Naive B cell (primary cell): ENCODE measurements at regions not wholly inside any gene's neighbourhood (a gene's known extent, or its start where the extent isn't known, plus 50 kb on each side); places are given as distances from the start of the nearest gene placed in this dataset.

ENCODE experiments used
- ATAC-seq, 2 donors: fragments of 150-1000 bp; cut with Tn5 transposase; 2 replicates each; pipeline ENCODE4 v1.10.0; 2021; ENCODE audit warnings: low read depth in 2 of 2, mild to moderate bottlenecking in 2 of 2, moderate library complexity in 2 of 2
- DNase-seq: peaks from one replicate; pipeline ENCODE4 v3.0.0; 2022
- H3K27ac Mint-ChIP-seq, 6 donors: one replicate each; pipeline ENCODE4 v1.8.0; 2020 to 2022; ENCODE audit warnings: mild to moderate bottlenecking in 6 of 6, mixed read lengths in 6 of 6, moderate library complexity in 5 of 6, inconsistent platforms in 2 of 6
- H3K27me3 Mint-ChIP-seq, 3 donors: one replicate each; pipeline ENCODE4 v1.8.0; 2021 to 2022; ENCODE audit warnings: mixed read lengths in 3 of 3, mild to moderate bottlenecking in 1 of 3
- H3K36me3 Mint-ChIP-seq, 2 donors: one replicate each; pipeline ENCODE4 v1.8.0; 2020 to 2022; ENCODE audit warnings: mixed read lengths in 2 of 2, inconsistent platforms in 1 of 2, mild to moderate bottlenecking in 1 of 2
- H3K4me1 Mint-ChIP-seq, 3 donors: one replicate each; pipeline ENCODE4 v1.8.0; 2020 to 2022; ENCODE audit warnings: mixed read lengths in 3 of 3, inconsistent platforms in 1 of 3, mild to moderate bottlenecking in 1 of 3, moderate library complexity in 1 of 3
- H3K4me3 Mint-ChIP-seq, 8 donors: one replicate each; pipeline ENCODE4 v1.8.0; 2020 to 2022; ENCODE audit warnings: mild to moderate bottlenecking in 8 of 8, mixed read lengths in 8 of 8, moderate library complexity in 8 of 8, inconsistent platforms in 2 of 8
- H3K9me3 Mint-ChIP-seq, 7 donors: one replicate each; pipeline ENCODE4 v1.8.0; 2020 to 2022; ENCODE audit warnings: mixed read lengths in 7 of 7, mild to moderate bottlenecking in 5 of 7, inconsistent platforms in 2 of 7, moderate library complexity in 1 of 7

DNA sequence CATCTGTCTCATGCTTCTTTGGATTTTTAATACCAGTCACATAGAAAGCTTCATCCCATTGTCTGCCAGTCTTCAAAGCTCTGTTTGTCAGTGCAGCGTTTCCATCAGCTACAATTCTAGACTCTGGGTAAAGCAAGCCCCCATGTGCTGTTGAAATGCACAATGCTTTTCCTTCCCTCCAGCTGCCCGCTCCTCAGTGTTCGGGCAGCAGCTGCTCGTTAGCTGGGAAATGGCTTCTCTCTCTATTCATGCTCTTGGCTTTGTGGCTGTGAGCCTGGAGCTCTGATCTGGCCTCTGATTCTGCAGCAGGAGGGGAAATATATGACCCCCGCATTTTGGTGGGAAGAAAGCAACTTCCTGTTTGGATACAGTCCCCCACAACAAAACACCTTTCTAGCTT lies 213.0 kb upstream of the CDYL start:
- peaks cover 0 to 7% (median 6%) of the 10 kb centered on the region in 3 donors for H3K4me1 Mint-ChIP-seq
- H3K27me3 Mint-ChIP-seq, result peaks cover 12 to 34% (median 19%) of the 10 kb centered on the region in 3 donors
- no peak overlapping the region for H3K4me3 Mint-ChIP-seq
- H3K9me3 Mint-ChIP-seq, result peaks cover 0 to 7% (median 0%) of the 10 kb centered on the region in 7 donors
- ATAC-seq (no peak), DNase-seq (no peak)
- no peaks in the 10 kb centered on the region for H3K36me3 Mint-ChIP-seq
- H3K27ac Mint-ChIP-seq, result no peak overlapping the region

DNA sequence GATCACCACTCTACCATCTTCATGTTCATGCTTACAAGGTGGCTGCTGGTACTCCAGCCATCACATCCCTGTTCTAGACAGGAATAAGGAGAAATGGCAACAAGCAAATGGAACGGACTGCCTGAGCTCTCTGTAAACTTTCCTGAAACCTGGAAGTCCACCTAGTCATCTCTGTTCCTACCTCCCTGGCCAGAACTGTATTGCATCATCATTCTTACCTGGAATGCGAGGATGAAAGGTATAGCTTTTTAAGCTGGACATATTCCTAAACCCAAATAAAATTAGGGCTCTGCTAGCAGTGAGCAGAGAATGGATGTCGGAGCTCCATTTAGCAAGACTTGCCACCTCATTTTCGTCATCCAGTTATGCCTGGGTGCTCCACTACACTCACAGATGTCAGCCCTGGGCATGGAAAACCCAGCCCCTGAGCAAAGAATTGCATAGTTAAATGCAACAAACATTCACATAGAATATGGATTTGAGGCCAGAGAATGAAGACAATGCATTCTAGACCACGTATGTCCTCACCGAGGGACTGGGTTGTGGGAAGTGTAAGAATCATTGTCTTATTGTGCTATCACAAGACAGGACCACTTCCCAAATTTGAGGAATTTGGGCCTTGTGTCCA lies 214.3 kb upstream of the CDYL start:
- Mint-ChIP-seq H3K27ac (no peak overlapping the region), H3K4me1 (peaks cover 0 to 7% (median 6%) of the 10 kb centered on the region in 3 donors), H3K4me3 (no peak overlapping the region), H3K36me3 (no peaks in the 10 kb centered on the region), H3K9me3 (no peaks in the 10 kb centered on the region), H3K27me3 (peaks cover 12 to 32% (median 19%) of the 10 kb centered on the region in 3 donors)
- DNase-seq, result no peak
- ATAC-seq, result no peak

DNA sequence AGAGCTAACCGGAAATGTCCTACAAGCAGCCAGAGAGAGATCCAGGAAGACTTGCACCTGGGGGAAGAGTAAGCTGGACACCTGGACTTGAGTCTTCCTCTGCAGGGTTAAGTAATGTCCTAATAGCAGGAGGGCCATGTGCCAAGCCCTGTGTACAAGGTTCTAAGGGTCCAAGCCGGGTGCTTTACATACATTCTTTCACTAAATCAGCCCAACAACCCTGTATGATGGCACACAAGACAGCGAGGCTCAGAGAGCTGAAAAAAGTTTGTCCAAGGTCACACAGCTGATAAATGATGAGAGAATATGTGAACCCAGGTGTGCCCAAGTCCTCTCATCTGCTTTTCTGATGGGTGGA lies 215.1 kb upstream of the CDYL start:
- ATAC-seq, result no peak
- Mint-ChIP-seq H3K36me3 (no peaks in the 10 kb centered on the region), H3K9me3 (no peaks in the 10 kb centered on the region), H3K27ac (no peak overlapping the region), H3K27me3 (peaks cover 9 to 23% (median 12%) of the 10 kb centered on the region in 3 donors), H3K4me3 (no peak overlapping the region), H3K4me1 (peaks cover 0 to 7% (median 6%) of the 10 kb centered on the region in 3 donors)
- DNase-seq, result no peak

DNA sequence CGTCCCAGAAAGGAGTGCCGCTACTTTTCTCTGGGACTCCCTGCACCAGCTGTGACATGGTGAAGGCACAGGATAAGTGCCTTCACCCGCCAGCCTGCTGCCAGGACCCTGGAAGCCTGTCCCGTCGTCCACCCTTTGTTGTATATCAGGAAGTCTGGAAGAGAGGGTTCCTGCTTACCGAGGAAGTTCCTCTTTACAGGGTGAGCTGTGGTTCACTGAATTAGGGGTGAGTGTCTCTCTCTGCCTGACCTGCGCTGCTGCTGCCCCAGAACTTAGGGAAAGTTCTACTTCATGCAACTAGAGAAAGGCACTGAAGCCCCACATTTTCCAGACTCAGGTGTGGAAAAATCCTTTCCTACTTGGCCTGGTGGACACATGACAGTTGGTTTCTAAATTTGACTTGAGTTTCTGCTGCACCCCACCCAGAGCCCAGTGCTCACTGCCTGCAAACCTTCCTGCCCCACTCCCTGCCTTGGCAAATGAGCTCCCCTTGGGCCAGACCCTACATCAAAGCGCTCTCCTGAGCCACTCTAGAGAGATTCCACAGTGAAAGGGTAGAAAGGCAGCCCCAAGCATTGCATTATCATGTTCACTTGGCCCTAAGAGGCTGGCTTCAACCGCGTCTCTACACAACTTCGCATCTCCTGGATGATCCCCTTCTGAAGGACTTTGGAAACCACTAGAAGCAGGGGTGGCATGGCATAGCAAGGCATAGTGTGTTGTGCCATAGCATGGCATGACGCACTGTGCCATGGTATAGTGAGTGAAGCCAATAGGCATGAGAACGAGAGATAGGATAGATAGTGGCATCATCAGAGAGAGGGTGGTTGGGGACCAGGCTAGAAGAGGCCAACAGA lies 215.8 kb upstream of the CDYL start:
- ATAC-seq (peak in 1 of 2 donors; percentile 23), DNase-seq (no peak)
- Mint-ChIP-seq H3K36me3 (no peaks in the 10 kb centered on the region), H3K9me3 (no peaks in the 10 kb centered on the region), H3K4me1 (peaks cover 0 to 7% (median 6%) of the 10 kb centered on the region in 3 donors), H3K27ac (peak overlapping the region in 2 of 6 donors; percentile 13 to 61), H3K4me3 (peak overlapping the region in 5 of 8 donors; percentile 24 to 83 (median 46)), H3K27me3 (peaks cover 8 to 20% (median 10%) of the 10 kb centered on the region in 3 donors)

DNA sequence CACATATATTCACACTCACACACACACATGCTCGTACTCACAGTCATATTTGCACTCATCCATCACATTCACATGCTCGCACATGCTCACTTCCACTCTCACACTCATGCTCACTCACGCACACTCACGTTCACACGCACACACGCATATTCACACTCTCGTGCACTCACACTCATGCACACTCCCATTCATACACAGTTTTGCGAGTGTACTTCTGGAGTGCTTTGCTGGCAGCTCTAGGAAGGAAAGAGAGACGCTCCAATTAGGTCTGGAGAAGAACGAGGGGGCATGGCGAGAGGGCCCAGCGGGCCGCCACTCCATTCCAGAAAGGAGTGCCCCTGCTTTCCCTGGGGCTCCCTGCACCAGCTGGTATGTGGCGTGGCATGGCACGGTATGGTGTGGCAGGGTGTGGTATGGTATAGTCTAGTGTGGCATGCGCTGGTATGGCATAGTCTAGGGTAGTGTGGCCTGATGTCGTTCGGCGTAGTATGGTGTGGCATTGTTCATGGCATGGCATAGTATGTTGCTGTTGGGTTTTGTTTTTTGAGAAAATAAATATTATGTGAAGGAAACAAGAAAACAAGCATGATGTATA lies 216.8 kb upstream of the CDYL start:
- H3K4me1 Mint-ChIP-seq, result peaks cover 0 to 7% (median 6%) of the 10 kb centered on the region in 3 donors
- peaks cover 5 to 20% (median 8%) of the 10 kb centered on the region in 3 donors for H3K27me3 Mint-ChIP-seq
- no peak overlapping the region for H3K27ac Mint-ChIP-seq
- no peak for ATAC-seq
- no peak for DNase-seq
- no peaks in the 10 kb centered on the region for H3K9me3 Mint-ChIP-seq
- no peaks in the 10 kb centered on the region for H3K36me3 Mint-ChIP-seq
- peak overlapping the region in 1 of 8 donors; percentile 27 for H3K4me3 Mint-ChIP-seq

DNA sequence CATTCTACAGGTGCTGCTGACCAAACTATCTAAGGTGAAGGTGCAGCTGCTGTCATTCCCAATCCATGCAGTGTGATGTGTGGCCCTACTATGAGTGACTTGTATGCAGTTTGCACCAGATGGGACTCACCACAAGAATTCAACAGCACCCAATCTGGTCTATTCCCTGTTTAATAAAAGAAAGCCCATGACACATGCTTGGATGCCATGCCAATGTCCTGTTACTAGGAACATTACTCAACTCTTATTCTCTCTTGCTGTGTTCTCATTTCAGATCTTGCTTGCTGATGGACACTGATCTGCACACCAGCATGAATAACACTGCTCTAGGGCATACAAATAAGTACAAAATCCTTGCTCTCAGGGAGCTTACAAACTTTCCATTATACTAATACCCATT lies 221.6 kb upstream of the CDYL start:
- H3K27ac Mint-ChIP-seq, result no peak overlapping the region
- no peak for ATAC-seq
- H3K4me3 Mint-ChIP-seq, result no peak overlapping the region
- DNase-seq, result no peak
- H3K9me3 Mint-ChIP-seq, result peaks cover 0 to 5% (median 0%) of the 10 kb centered on the region in 7 donors
- no peaks in the 10 kb centered on the region for H3K4me1 Mint-ChIP-seq
- H3K36me3 Mint-ChIP-seq, result no peaks in the 10 kb centered on the region
- peaks cover 16 to 20% (median 19%) of the 10 kb centered on the region in 3 donors for H3K27me3 Mint-ChIP-seq

DNA sequence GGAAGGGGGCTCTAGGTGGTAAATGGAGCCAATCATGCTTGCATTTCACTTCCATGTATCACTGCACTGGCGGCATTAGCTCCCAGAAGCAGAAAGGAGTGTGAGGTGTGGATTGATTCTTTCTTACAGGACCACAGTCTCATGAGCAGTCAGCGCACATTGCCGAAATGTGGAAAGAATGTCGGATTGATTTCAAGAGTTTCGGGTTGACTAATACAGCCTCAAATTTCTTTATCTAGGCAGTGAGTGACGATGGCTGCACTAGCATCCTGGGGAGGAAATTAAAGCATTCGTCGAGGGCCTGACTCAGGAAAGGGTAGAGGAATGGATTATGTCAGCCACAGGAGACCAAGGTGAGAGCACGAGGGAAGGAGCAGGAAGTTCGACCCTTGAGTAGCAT lies 222.8 kb upstream of the CDYL start:
- Mint-ChIP-seq H3K4me3 (no peak overlapping the region), H3K27me3 (peaks cover 16 to 20% (median 19%) of the 10 kb centered on the region in 3 donors), H3K9me3 (peaks cover 0 to 7% (median 0%) of the 10 kb centered on the region in 7 donors), H3K4me1 (no peaks in the 10 kb centered on the region), H3K36me3 (no peaks in the 10 kb centered on the region), H3K27ac (no peak overlapping the region)
- ATAC-seq, result no peak
- no peak for DNase-seq

DNA sequence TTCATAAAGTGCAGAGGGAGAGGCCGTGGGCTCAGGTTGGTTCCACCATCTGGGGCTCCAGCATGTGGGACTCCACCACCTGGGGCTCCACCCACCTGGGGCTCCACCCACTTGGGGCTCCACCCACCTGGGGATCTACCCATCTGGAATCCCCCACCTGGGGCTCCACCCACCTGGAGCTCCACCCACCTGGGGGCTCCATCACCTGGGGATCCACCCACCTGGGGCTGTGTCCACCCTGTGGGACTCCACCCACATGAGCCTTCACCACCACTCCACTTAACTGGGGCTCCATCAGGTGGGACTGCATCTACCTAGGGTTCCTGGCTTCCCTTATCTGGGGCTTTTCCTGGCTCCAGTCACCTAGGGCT lies 226.0 kb upstream of the CDYL start:
- H3K27ac Mint-ChIP-seq, result no peak overlapping the region
- H3K27me3 Mint-ChIP-seq, result peaks cover 20 to 31% (median 29%) of the 10 kb centered on the region in 3 donors
- no peak overlapping the region for H3K4me3 Mint-ChIP-seq
- DNase-seq (no peak), ATAC-seq (peak; percentile 40 to 47)
- H3K9me3 Mint-ChIP-seq, result peaks cover 0 to 7% (median 0%) of the 10 kb centered on the region in 7 donors
- H3K4me1 Mint-ChIP-seq, result no peaks in the 10 kb centered on the region
- H3K36me3 Mint-ChIP-seq, result no peaks in the 10 kb centered on the region

DNA sequence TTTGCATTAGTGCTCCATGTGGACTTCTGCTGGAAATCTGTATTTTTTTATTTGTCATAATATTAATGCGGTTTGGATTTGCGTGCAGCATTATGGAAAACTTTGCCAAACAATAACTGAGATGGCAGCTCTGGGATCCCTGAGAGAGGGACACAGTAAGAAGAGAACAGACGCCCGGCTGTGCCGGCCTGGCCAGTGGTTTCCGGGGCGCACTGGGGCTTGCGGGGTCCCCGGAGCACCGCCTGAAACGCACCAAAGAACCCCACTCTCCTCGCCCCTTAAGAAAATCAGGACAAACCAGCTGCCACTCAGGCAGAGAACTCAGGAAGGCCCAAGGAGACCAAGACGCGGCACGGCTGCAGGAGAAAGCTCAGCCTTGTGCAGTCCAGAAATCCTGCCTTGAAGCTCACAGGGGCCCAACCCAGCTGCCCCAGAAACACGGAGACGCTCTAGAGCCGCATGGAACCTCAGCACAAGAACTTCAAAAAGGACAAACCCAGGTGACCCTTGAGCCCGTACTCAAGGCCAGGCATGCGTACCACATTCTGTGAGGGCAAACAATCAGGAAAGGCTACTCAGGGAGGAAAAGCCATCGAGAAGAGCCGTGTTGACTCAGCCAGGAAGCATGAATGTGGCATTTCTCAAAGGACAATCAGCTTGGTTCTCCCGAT lies 226.5 kb upstream of the CDYL start:
- Mint-ChIP-seq H3K36me3 (no peaks in the 10 kb centered on the region), H3K9me3 (peaks cover 0 to 7% (median 0%) of the 10 kb centered on the region in 7 donors), H3K27me3 (peaks cover 17 to 31% (median 29%) of the 10 kb centered on the region in 3 donors), H3K4me3 (peak overlapping the region in 1 of 8 donors; percentile 75), H3K27ac (no peak overlapping the region), H3K4me1 (no peaks in the 10 kb centered on the region)
- DNase-seq (no peak), ATAC-seq (no peak)

DNA sequence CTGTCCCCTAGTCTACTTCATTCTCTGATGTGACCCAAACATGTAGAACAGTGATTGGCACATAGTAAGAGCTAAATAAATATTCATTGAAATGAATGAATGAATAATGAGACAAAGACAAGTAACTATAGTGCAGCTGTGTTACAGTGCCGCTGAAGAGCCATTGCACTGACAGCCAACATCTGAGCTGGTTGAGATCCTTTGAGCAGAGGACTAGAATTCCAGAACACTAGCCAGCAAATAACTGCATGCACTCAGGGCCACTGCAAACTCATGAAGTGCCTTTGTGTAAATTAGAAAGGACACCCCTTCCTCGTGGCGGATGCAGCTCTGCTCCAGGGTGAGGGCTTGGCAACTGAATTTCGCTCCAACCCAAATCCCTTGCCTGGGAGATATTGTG lies 230.3 kb upstream of the CDYL start:
- no peak overlapping the region for H3K4me3 Mint-ChIP-seq
- H3K27ac Mint-ChIP-seq, result no peak overlapping the region
- H3K36me3 Mint-ChIP-seq, result no peaks in the 10 kb centered on the region
- H3K9me3 Mint-ChIP-seq, result peaks cover 0 to 11% (median 1%) of the 10 kb centered on the region in 7 donors
- ATAC-seq (no peak), DNase-seq (no peak)
- H3K4me1 Mint-ChIP-seq, result no peaks in the 10 kb centered on the region
- peaks cover 8 to 17% (median 10%) of the 10 kb centered on the region in 3 donors for H3K27me3 Mint-ChIP-seq

DNA sequence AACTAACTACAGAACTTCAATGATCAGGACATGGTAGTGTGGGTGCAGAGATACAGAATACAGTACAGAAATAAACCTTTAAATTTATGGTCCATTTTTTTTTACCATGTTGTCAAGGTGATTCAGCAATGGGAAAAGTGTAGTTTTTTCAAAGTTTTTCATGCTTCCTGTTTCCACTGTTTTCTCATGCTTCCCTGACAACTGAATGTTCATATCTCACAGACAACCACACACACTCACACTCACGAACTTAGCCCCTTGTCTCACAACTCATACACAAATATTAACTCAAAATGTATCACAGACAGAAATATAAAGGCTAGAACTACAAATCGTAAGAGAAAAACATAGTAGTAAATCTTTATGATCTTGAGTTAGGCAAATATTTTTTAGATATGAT lies 232.6 kb upstream of the CDYL start:
- Mint-ChIP-seq H3K4me1 (no peaks in the 10 kb centered on the region), H3K27ac (no peak overlapping the region), H3K27me3 (peaks cover 8 to 17% (median 10%) of the 10 kb centered on the region in 3 donors), H3K4me3 (no peak overlapping the region), H3K36me3 (no peaks in the 10 kb centered on the region), H3K9me3 (peaks cover 0 to 11% (median 0%) of the 10 kb centered on the region in 7 donors)
- ATAC-seq (no peak), DNase-seq (no peak)

DNA sequence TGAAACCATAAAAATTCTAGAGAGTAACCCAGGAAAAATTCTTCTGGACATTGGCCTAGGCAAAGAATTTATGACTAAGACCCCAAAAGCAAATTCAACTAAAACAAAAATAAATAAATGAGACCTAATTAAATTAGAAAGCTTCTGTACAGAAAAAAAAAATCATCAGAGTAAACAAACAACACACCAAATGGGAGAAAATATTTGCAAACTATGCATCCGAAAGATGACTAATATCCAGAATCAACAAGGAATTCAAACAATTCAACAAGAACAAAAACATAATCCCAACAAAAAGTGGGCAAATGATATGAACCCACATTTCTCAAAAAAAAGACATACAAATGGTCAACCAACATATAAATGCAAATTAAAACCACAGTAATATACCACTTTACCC lies 242.6 kb upstream of the CDYL start:
- Mint-ChIP-seq H3K9me3 (peaks cover 8 to 58% (median 33%) of the 10 kb centered on the region in 7 donors), H3K27me3 (peaks cover 26 to 50% (median 33%) of the 10 kb centered on the region in 3 donors), H3K36me3 (peaks cover 12 to 21% of the 10 kb centered on the region in 2 donors), H3K4me3 (no peak overlapping the region), H3K4me1 (no peaks in the 10 kb centered on the region), H3K27ac (no peak overlapping the region)
- DNase-seq (no peak), ATAC-seq (no peak)

DNA sequence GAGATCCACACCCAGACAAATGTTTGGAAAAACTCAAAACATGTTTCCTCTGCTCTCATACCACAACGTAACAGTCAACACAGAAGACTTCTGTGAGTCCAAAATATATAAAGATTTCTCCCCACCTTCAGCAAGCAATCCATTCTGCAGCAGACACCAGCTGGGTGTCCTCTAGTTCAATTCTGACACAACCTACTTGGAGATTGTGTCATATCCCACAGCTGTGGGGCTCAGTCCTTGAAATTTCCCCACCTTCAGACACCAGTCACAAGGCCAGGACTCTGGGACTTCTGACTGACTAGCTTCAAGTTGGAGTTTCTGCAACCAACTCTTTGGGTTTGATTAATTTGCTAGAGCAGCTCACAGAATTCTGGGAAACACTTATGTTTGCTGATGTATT lies 244.8 kb upstream of the CDYL start:
- H3K27ac Mint-ChIP-seq, result no peak overlapping the region
- H3K27me3 Mint-ChIP-seq, result peaks cover 40 to 55% (median 49%) of the 10 kb centered on the region in 3 donors
- DNase-seq (no peak), ATAC-seq (no peak)
- H3K36me3 Mint-ChIP-seq, result peaks cover 15 to 25% of the 10 kb centered on the region in 2 donors
- no peaks in the 10 kb centered on the region for H3K4me1 Mint-ChIP-seq
- peaks cover 11 to 70% (median 43%) of the 10 kb centered on the region in 7 donors for H3K9me3 Mint-ChIP-seq
- peak overlapping the region in 1 of 8 donors; percentile 6 for H3K4me3 Mint-ChIP-seq
